ENCODE measurements at regions not wholly inside any gene's neighbourhood (a gene's known extent, or its start where the extent isn't known, plus 50 kb on each side); places are given as distances from the start of the nearest gene placed in this dataset.

- no peak for DNase-seq (ENCODE audit: low read depth, low spot score)
Observed at GRCh38 chr3:118755253-118755801, 279.3 kb downstream of the IGSF11 start.

GRCh38 chr3:118760585-118761290, 273.9 kb downstream of the IGSF11 start:
- no peak overlapping the region for H3K27ac ChIP-seq
- no peak for DNase-seq (ENCODE audit: low read depth, low spot score)

More at GRCh38 chr3:118755253-118755801, 279.3 kb downstream of the IGSF11 start:
- no peak overlapping the region for H3K27ac ChIP-seq

- no peak overlapping the region for H3K27ac ChIP-seq
- DNase-seq (ENCODE audit: low read depth, low spot score) = no peak
Observed at GRCh38 chr3:118761291-118761606, 273.4 kb downstream of the IGSF11 start.

- no peak for DNase-seq (ENCODE audit: low read depth, low spot score)
- no peak overlapping the region for H3K27ac ChIP-seq
Observed at GRCh38 chr3:118765636-118766305, 268.9 kb downstream of the IGSF11 start.

- H3K27ac ChIP-seq = no peak overlapping the region
- no peak for DNase-seq (ENCODE audit: low read depth, low spot score)
Observed at GRCh38 chr3:118766306-118766669, 268.4 kb downstream of the IGSF11 start.

- no peak overlapping the region for H3K27ac ChIP-seq
- no peak for DNase-seq (ENCODE audit: low read depth, low spot score)
Observed at GRCh38 chr3:118772036-118772435, 262.6 kb downstream of the IGSF11 start.

GRCh38 chr3:118772547-118773011, 262.1 kb downstream of the IGSF11 start:
- DNase-seq (ENCODE audit: low read depth, low spot score) = no peak
- no peak overlapping the region for H3K27ac ChIP-seq

GRCh38 chr3:118775021-118775420, 259.6 kb downstream of the IGSF11 start:
- no peak overlapping the region for H3K27ac ChIP-seq
- no peak for DNase-seq (ENCODE audit: low read depth, low spot score)

- DNase-seq (ENCODE audit: low read depth, low spot score) = no peak
- no peak overlapping the region for H3K27ac ChIP-seq
Observed at GRCh38 chr3:118778201-118778600, 256.4 kb downstream of the IGSF11 start.

- no peak for DNase-seq (ENCODE audit: low read depth, low spot score)
- H3K27ac ChIP-seq = no peak overlapping the region
Observed at GRCh38 chr3:118781232-118781631, 253.4 kb downstream of the IGSF11 start.

- no peak overlapping the region for H3K27ac ChIP-seq
- no peak for DNase-seq (ENCODE audit: low read depth, low spot score)
Observed at GRCh38 chr3:118781839-118782238, 252.8 kb downstream of the IGSF11 start.

GRCh38 chr3:118782755-118783202, 251.9 kb downstream of the IGSF11 start:
- no peak overlapping the region for H3K27ac ChIP-seq
- DNase-seq (ENCODE audit: low read depth, low spot score) = no peak

- DNase-seq (ENCODE audit: low read depth, low spot score) = no peak
- no peak overlapping the region for H3K27ac ChIP-seq
Observed at GRCh38 chr3:118785415-118785814, 249.2 kb downstream of the IGSF11 start.

GRCh38 chr3:118791246-118791645, 243.4 kb downstream of the IGSF11 start:
- no peak overlapping the region for H3K27ac ChIP-seq
- no peak for DNase-seq (ENCODE audit: low read depth, low spot score)

GRCh38 chr3:118792191-118792590, 242.5 kb downstream of the IGSF11 start:
- DNase-seq (ENCODE audit: low read depth, low spot score) = no peak

GRCh38 chr3:118793176-118793575, 241.5 kb downstream of the IGSF11 start:
- DNase-seq (ENCODE audit: low read depth, low spot score) = no peak
- H3K27ac ChIP-seq = no peak overlapping the region

More at GRCh38 chr3:118792191-118792590, 242.5 kb downstream of the IGSF11 start:
- H3K27ac ChIP-seq = no peak overlapping the region

GRCh38 chr3:118799303-118799702, 235.3 kb downstream of the IGSF11 start:
- DNase-seq (ENCODE audit: low read depth, low spot score) = no peak
- no peak overlapping the region for H3K27ac ChIP-seq

- no peak overlapping the region for H3K27ac ChIP-seq
- no peak for DNase-seq (ENCODE audit: low read depth, low spot score)
Observed at GRCh38 chr3:118801899-118802298, 232.7 kb downstream of the IGSF11 start.

- DNase-seq (ENCODE audit: low read depth, low spot score) = no peak
- H3K27ac ChIP-seq = no peak overlapping the region
Observed at GRCh38 chr3:118802325-118803095, 232.1 kb downstream of the IGSF11 start.

GRCh38 chr3:118803096-118803476, 231.6 kb downstream of the IGSF11 start:
- DNase-seq (ENCODE audit: low read depth, low spot score) = no peak
- no peak overlapping the region for H3K27ac ChIP-seq

- DNase-seq (ENCODE audit: low read depth, low spot score) = no peak
- H3K27ac ChIP-seq = no peak overlapping the region
Observed at GRCh38 chr3:118805007-118805406, 229.6 kb downstream of the IGSF11 start.

Data from epithelial cell of prostate (primary cell).